K562 (cell line): ENCODE measurements at regions not wholly inside any gene's neighbourhood (a gene's known extent, or its start where the extent isn't known, plus 50 kb on each side); places are given as distances from the start of the nearest gene placed in this dataset.

ENCODE experiments used
- ATAC-seq: fragments of 200-7000 bp; cut with Tn5 transposase; 3 replicates; pipeline ENCODE4 v1.9.1; 2020; ENCODE audit warnings: moderate library complexity
- BruUV-seq: library from RNA; stranded (reverse); fragments of 400-500 nt; replicated peaks from 2 replicates; lab custom pipeline; 2021; lab: Mats Ljungman, UMichigan
- CTCF ChIA-PET: fragments of 300-600 bp; formaldehyde crosslinking; extraction: SDS; loops from one replicate; lab custom pipeline; 2021; ENCODE audit warnings: low intra/inter-chr PET ratio; lab: Yijun Ruan, JAX
- POLR2A ChIA-PET: fragments of 300-600, 350-650 bp; sonication (Branson Sonifier 250); formaldehyde crosslinking; extraction: SDS; loops from one replicate; lab custom pipeline; 2021; ENCODE audit warnings: antibody characterized with exemption, inconsistent platforms; lab: Yijun Ruan, JAX
- DNase-seq, 4 experiments: peaks; one replicate each; pipeline versions ENCODE4 v3.0.0 to v3.0.0-alpha.2; 2011 to 2018; ENCODE audit warnings: low spot score in 3 of 4, mixed read lengths in 3 of 4; ENCODE audit errors: extremely low read depth in 1 of 4
- FAIRE-seq: peaks from 2 replicates; lab custom pipeline; 2011; peaks lifted over from hg19 to GRCh38; lab: Jason Lieb, UNC
- H2AFZ ChIP-seq: 2 replicates; pipeline ENCODE4 v1.6.0; 2011; ENCODE audit warnings: low read depth, low read length, control low read depth, inconsistent platforms
- H3K27ac ChIP-seq: fragments of 200-600 bp; 3 replicates; pipeline ENCODE4 v1.8.0; 2011; ENCODE audit warnings: low read depth, mild to moderate bottlenecking, control low read depth, inconsistent platforms, low read length, moderate library complexity, mixed read lengths; ENCODE audit errors: extremely low read depth
- H3K27me3 ChIP-seq, 2 experiments: fragments of 300-600 bp in 1 of 2; 2 replicates in 1 of 2; 3 replicates in 1 of 2; pipeline versions ENCODE4 v1.6.0 to v1.8.0; 2011; ENCODE audit warnings: inconsistent platforms in 2 of 2, low read length in 2 of 2, mild to moderate bottlenecking in 1 of 2, mixed read lengths in 1 of 2, moderate library complexity in 1 of 2; ENCODE audit not compliant: control insufficient read depth in 2 of 2, insufficient read depth in 2 of 2
- H3K36me3 ChIP-seq: fragments of 300-600 bp; 3 replicates; pipeline ENCODE4 v1.8.0; 2011; ENCODE audit warnings: mild to moderate bottlenecking, low read length, inconsistent platforms; ENCODE audit not compliant: control insufficient read depth, insufficient read depth
- H3K4me1 ChIP-seq, 2 experiments: fragments of 200-600 bp in 1 of 2; replicated peaks in 1 of 2; 2 replicates in 1 of 2; 3 replicates in 1 of 2; pipeline versions ENCODE4 v1.5.1 to v1.8.0; 2011; ENCODE audit warnings: inconsistent platforms in 2 of 2, low read length in 2 of 2, mild to moderate bottlenecking in 1 of 2, mixed read lengths in 1 of 2, moderate library complexity in 1 of 2; ENCODE audit not compliant: control insufficient read depth in 2 of 2, insufficient read depth in 2 of 2
- H3K4me2 ChIP-seq: 2 replicates; pipeline ENCODE4 v1.6.1; 2011; ENCODE audit warnings: low read length, control low read depth, inconsistent platforms, mixed read lengths; ENCODE audit not compliant: insufficient read depth
- H3K4me3 ChIP-seq: fragments of 200-600 bp; sonication (generic), shearing (Covaris generic); 2 replicates; pipeline ENCODE4 v1.5.1; 2016; ENCODE audit warnings: control low read depth, inconsistent platforms
- H3K79me2 ChIP-seq: fragments of 200-600 bp; 3 replicates; pipeline ENCODE4 v1.8.0; 2011; ENCODE audit warnings: low read length, inconsistent platforms; ENCODE audit not compliant: control insufficient read depth, insufficient read depth
- H3K9ac ChIP-seq, 2 experiments: 2 replicates each; pipeline versions ENCODE4 v1.6.0 to v1.6.1; 2011; ENCODE audit warnings: low read depth in 2 of 2, low read length in 2 of 2, control low read depth in 1 of 2, inconsistent platforms in 1 of 2, mild to moderate bottlenecking in 1 of 2, mixed read lengths in 1 of 2; ENCODE audit not compliant: insufficient read depth in 1 of 2
- H3K9me1 ChIP-seq: one replicate; pipeline ENCODE4 v1.6.0; 2011; ENCODE audit warnings: inconsistent platforms, mild to moderate bottlenecking, low read length, moderate library complexity; ENCODE audit not compliant: control insufficient read depth, insufficient read depth
- H3K9me3 ChIP-seq: replicated peaks from 2 replicates; pipeline ENCODE4 v1.5.1; 2011; ENCODE audit warnings: low read depth, low read length, inconsistent platforms; ENCODE audit not compliant: control insufficient read depth, insufficient read depth
- H4K20me1 ChIP-seq: replicated peaks from 2 replicates; pipeline ENCODE4 v1.6.1; 2011; ENCODE audit warnings: low read length, inconsistent platforms, mixed read lengths; ENCODE audit not compliant: control insufficient read depth, insufficient read depth
- ARHGAP35 ChIP-seq: fragments of 450-650 bp; IDR thresholded peaks from 2 replicates; pipeline ENCODE4 v1.6.1; 2018; ENCODE audit not compliant: partially characterized antibody
- CBFA2T2 ChIP-seq: fragments of 450-650 bp; conservative IDR thresholded peaks from 2 replicates; pipeline ENCODE4 v1.6.1; 2017; ENCODE audit warnings: mild to moderate bottlenecking
- CHCHD3 ChIP-seq: fragments of 250-450 bp; sonication (Bioruptor Pico); IDR thresholded peaks from 2 replicates; pipeline ENCODE4 v2.1.2; 2022; ENCODE audit warnings: mild to moderate bottlenecking
- CREM ChIP-seq: IDR thresholded peaks from 2 replicates; pipeline ENCODE4 v1.6.1; 2014; ENCODE audit warnings: antibody characterized with exemption, low read depth
- ELF4 ChIP-seq: fragments of 450-650 bp; formaldehyde crosslinking; IDR thresholded peaks from 2 replicates; pipeline ENCODE4 v1.4.0; 2022; ENCODE audit warnings: missing genetic modification characterization
- ETV6 ChIP-seq, 3 experiments: fragments of 150-350 bp in 1 of 3; sonication (generic) in 1 of 3; formaldehyde crosslinking in 1 of 3; IDR thresholded peaks; 2 replicates each; pipeline versions ENCODE4 v1.6.1 to v1.8.0; 2014 to 2022; ENCODE audit warnings: borderline replicate concordance in 2 of 3, low read depth in 2 of 3, antibody characterized with exemption in 1 of 3, low read length in 1 of 3, mild to moderate bottlenecking in 1 of 3, missing genetic modification reagents in 1 of 3
- FOXM1 ChIP-seq, 2 experiments: fragments of 450-650 bp in 1 of 2; sonication (generic) in 1 of 2; formaldehyde crosslinking in 1 of 2; IDR thresholded peaks; 2 replicates each; pipeline versions ENCODE4 v1.6.1 to v1.9.0; 2017 to 2022; ENCODE audit warnings: low read depth in 2 of 2, mild to moderate bottlenecking in 2 of 2, missing genetic modification reagents in 1 of 2, moderate library complexity in 1 of 2
- NBN ChIP-seq: fragments of 450-650 bp; IDR thresholded peaks from 2 replicates; pipeline ENCODE4 v1.6.1; 2016; ENCODE audit warnings: low read depth, mild to moderate bottlenecking
- NFIX ChIP-seq: fragments of 250-450 bp; sonication (Bioruptor Pico); IDR thresholded peaks from 2 replicates; pipeline ENCODE4 v1.4.0; 2020; ENCODE audit warnings: low read depth, mild to moderate bottlenecking, moderate library complexity
- POLR2H ChIP-seq: IDR thresholded peaks from 2 replicates; pipeline ENCODE4 v1.6.1; 2016; ENCODE audit warnings: missing genetic modification characterization, low read depth, mild to moderate bottlenecking, control low read depth, missing compliant biosample characterization, moderate library complexity
- TCF7 ChIP-seq: sonication (generic); IDR thresholded peaks from 2 replicates; pipeline ENCODE4 v1.6.1; 2016; ENCODE audit warnings: antibody characterized with exemption, borderline replicate concordance
- ZNF347 ChIP-seq: fragments of 450-650 bp; formaldehyde crosslinking; IDR thresholded peaks from 2 replicates; pipeline ENCODE4 v1.4.0; 2020; ENCODE audit warnings: low read depth, mild to moderate bottlenecking, moderate library complexity
- WGBS: fragments of 100-300 bp; shearing (Covaris generic); methylation state at CpG from one replicate; pipeline ENCODE4 v1.1.6; 2016; ENCODE audit warnings: low coverage, mixed read lengths; ENCODE audit not compliant: insufficient coverage; ENCODE audit errors: missing lambda C conversion rate; 5-methylcytosine and 5-hydroxymethylcytosine counted together
- in situ Hi-C: fragments of 300-500 bp; cut with MboI; formaldehyde crosslinking; loops from 4 replicates; pipeline ENCODE4 v1.15.0; 2018; ENCODE audit warnings: inconsistent platforms, mixed read lengths
- intact Hi-C: fragments of 100-400 bp; cut with micrococcal nuclease; formaldehyde crosslinking; loops from 2 replicates; pipeline ENCODE4 v1.14.2; 2022
- TF ChIP-seq, protein P1 (sequence below): sonication (generic); formaldehyde crosslinking; IDR thresholded peaks from 2 replicates; pipeline ENCODE4 v1.8.1; 2023; ENCODE audit warnings: mild to moderate bottlenecking, missing genetic modification reagents

DNA sequence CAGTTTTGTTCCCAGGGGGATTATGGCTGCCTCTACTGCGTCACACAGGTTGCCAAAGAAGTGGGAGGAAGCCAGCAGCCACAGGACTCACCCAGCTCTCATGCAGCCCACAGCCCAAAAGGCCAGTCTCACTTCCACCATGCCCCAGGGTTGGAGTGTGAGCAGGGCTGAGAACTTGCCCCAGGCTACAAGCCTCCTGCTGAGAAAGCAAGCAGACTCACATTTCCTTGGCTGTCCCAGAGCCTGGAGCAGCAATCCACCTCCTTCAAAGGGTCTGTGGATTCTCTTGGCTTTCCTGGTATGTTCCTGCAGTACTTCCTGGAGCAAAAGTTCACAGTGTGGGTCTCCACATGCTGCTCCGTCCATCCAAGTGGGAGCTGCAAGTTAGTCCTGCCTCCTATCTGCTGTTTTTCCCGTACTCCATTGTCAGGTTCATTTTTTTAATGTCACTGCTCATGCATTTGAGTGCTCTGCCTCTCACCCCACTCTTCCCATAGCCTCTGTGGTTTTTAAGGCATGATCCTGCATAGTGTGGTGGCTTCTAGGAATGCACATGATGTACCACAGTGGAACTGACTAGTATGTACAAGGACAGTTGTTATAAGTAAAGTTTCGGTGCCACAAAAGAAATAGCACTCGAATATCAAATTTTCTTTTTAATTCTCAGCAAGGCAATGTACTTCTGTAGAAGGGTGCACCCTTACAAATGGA, 56.2 kb upstream of the ARHGEF7 start:
- no peak overlapping the region for H3K27ac ChIP-seq
- no peak overlapping the region for H3K9ac ChIP-seq
- in situ Hi-C loops (loop anchor here (25.0 kb wide), 1 partner anchor 247 kb away; no protein-coding TSS in a partner anchor), intact Hi-C loops (loop anchor here (10.0 kb wide), 1 partner anchor 224 kb away; no protein-coding TSS in a partner anchor)
- ChIA-PET CTCF (no interaction called here), POLR2A (no interaction called here)
- FAIRE-seq, result no peak
- TF ChIP-seq NBN, result no peak
- TF ChIP-seq ELF4 (CRISPR knock-in tag), result no peak
- no peak for TF ChIP-seq FOXM1 (IDR thresholded peaks at IDR 0.05; ENCODE audit: low read depth)
- no peak for TF ChIP-seq FOXM1 (CRISPR knock-in tag; IDR thresholded peaks at IDR 0.05; ENCODE audit: low read depth)
- no peak for TF ChIP-seq ZNF347 (CRISPR knock-in tag)
- TF ChIP-seq ETV6 (IDR thresholded peaks at IDR 0.05; ENCODE audit: borderline replicate concordance in 1 of 2, low read depth in 2 of 2, low read length in 1 of 2), result no peak
- TF ChIP-seq ETV6 (CRISPR knock-in tag; IDR thresholded peaks at IDR 0.05; ENCODE audit: borderline replicate concordance), result no peak
- TF ChIP-seq CHCHD3, result no peak
- TF ChIP-seq POLR2H (tag), result no peak
- TF ChIP-seq ARHGAP35, result no peak
- TF ChIP-seq, protein P1, sequence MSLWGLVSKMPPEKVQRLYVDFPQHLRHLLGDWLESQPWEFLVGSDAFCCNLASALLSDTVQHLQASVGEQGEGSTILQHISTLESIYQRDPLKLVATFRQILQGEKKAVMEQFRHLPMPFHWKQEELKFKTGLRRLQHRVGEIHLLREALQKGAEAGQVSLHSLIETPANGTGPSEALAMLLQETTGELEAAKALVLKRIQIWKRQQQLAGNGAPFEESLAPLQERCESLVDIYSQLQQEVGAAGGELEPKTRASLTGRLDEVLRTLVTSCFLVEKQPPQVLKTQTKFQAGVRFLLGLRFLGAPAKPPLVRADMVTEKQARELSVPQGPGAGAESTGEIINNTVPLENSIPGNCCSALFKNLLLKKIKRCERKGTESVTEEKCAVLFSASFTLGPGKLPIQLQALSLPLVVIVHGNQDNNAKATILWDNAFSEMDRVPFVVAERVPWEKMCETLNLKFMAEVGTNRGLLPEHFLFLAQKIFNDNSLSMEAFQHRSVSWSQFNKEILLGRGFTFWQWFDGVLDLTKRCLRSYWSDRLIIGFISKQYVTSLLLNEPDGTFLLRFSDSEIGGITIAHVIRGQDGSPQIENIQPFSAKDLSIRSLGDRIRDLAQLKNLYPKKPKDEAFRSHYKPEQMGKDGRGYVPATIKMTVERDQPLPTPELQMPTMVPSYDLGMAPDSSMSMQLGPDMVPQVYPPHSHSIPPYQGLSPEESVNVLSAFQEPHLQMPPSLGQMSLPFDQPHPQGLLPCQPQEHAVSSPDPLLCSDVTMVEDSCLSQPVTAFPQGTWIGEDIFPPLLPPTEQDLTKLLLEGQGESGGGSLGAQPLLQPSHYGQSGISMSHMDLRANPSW, result no peak
- TF ChIP-seq TCF7, result no peak
- TF ChIP-seq CBFA2T2, result no peak
- no peak for TF ChIP-seq CREM
- no peak for TF ChIP-seq NFIX
- no peaks in the 10 kb centered on the region for H3K36me3 ChIP-seq
- no peaks in the 10 kb centered on the region for H3K79me2 ChIP-seq
- no peak for DNase-seq
- H3K9me1 ChIP-seq, result no peaks in the 10 kb centered on the region
- no peaks in the 10 kb centered on the region for H3K27me3 ChIP-seq
- H4K20me1 ChIP-seq, result no peaks in the 10 kb centered on the region
- no peak for ATAC-seq
- no peak overlapping the region for H2AFZ ChIP-seq
- no peaks in the 10 kb centered on the region for H3K9me3 ChIP-seq
- H3K4me2 ChIP-seq, result no peak overlapping the region
- WGBS, result 0% methylated on average over 5 of the region's 5 CpGs
- no peak overlapping the region for H3K4me3 ChIP-seq
- no peaks in the 10 kb centered on the region; a peak in 1 of 5 replicates for H3K4me1 ChIP-seq
- BruUV-seq, result no TSS peak
